Upper lobe of left lung (tissue), 4 donors: ENCODE measurements at regions not wholly inside any gene's neighbourhood (a gene's known extent, or its start where the extent isn't known, plus 50 kb on each side); places are given as distances from the start of the nearest gene placed in this dataset.

ENCODE experiments used
- CTCF ChIP-seq, 6 experiments: fragments of 450-650 bp in 4 of 6; fragments of 200-600 bp in 2 of 6; sonication (generic) in 2 of 6; IDR thresholded peaks; one replicate each; pipeline ENCODE4 v1.5.1; 2016 to 2019; ENCODE audit warnings: antibody characterized with exemption in 6 of 6
- EP300 ChIP-seq, 4 donors: sonication (generic); formaldehyde crosslinking; IDR thresholded peaks; one replicate each; pipeline ENCODE4 v1.5.1; 2017; ENCODE audit warnings: antibody characterized with exemption in 4 of 4, control low read depth in 2 of 4
- POLR2A ChIP-seq, 4 donors: fragments of 450-650 bp; IDR thresholded peaks; one replicate each; pipeline ENCODE4 v1.5.1; 2016 to 2017; ENCODE audit warnings: antibody characterized with exemption in 4 of 4, mild to moderate bottlenecking in 2 of 4

GRCh38 chr4:81314897-81315470 lies 100.0 kb upstream of the PRKG2 start:
- no peak for TF ChIP-seq POLR2A (IDR thresholded peaks at IDR 0.05)
- TF ChIP-seq CTCF (IDR thresholded peaks at IDR 0.05), result no peak
- no peak for TF ChIP-seq EP300 (IDR thresholded peaks at IDR 0.05)
